ENCODE measurements at regions not wholly inside any gene's neighbourhood (a gene's known extent, or its start where the extent isn't known, plus 50 kb on each side); places are given as distances from the start of the nearest gene placed in this dataset.
A peak's percentile ranks its signal among the peaks of the same experiment; 100 is the strongest.

DNA sequence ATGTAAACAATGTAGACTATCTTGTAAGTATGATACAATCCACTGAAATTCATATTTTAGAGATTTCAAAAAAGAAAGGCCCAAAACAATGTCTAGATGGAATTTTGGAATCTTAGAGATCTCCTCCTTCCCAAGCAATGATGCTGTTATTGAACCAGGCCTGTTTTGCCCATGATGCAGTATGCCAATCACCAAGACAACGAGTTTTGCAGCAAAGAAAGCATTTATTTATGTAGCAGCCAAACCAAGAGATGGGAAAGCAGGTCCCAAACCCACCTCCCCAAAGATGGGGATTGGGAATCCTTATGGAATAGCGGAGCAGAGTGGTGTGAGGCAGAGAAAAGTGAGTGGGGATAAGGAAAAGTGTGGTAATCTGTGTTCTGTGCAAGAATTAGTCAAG lies 197.8 kb upstream of the NT5E start:
- TF ChIP-seq, protein P1, sequence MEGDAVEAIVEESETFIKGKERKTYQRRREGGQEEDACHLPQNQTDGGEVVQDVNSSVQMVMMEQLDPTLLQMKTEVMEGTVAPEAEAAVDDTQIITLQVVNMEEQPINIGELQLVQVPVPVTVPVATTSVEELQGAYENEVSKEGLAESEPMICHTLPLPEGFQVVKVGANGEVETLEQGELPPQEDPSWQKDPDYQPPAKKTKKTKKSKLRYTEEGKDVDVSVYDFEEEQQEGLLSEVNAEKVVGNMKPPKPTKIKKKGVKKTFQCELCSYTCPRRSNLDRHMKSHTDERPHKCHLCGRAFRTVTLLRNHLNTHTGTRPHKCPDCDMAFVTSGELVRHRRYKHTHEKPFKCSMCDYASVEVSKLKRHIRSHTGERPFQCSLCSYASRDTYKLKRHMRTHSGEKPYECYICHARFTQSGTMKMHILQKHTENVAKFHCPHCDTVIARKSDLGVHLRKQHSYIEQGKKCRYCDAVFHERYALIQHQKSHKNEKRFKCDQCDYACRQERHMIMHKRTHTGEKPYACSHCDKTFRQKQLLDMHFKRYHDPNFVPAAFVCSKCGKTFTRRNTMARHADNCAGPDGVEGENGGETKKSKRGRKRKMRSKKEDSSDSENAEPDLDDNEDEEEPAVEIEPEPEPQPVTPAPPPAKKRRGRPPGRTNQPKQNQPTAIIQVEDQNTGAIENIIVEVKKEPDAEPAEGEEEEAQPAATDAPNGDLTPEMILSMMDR (IDR thresholded peaks at IDR 0.05; ENCODE audit: control extremely low read depth, extremely low read depth), result no peak
- Histone ChIP-seq H3K9ac (ENCODE audit: insufficient read depth in 1 of 2, low read length in 2 of 2) (no peak overlapping the region), H3K36me3 (ENCODE audit: control insufficient read depth in 4 of 4, insufficient read depth in 4 of 4, low read length in 4 of 4) (no peaks in the 10 kb centered on the region), H3K27ac (ENCODE audit: low read depth in 1 of 2, low read length in 1 of 2) (no peak overlapping the region), H3K27me3 (ENCODE audit: control insufficient read depth in 3 of 3, insufficient read depth in 3 of 3, low read length in 2 of 3) (no peaks in the 10 kb centered on the region), H3K9me3 (ENCODE audit: control insufficient read depth in 4 of 4, insufficient read depth in 3 of 4, low read length in 3 of 4) (peaks cover 0 to 7% (median 0%) of the 10 kb centered on the region in 4 donors), H3K4me1 (ENCODE audit: control insufficient read depth in 5 of 5, insufficient read depth in 5 of 5, low read length in 5 of 5) (no peaks in the 10 kb centered on the region), H3K4me3 (no peak overlapping the region)
- DNase-seq (no peak), ATAC-seq (ENCODE audit: insufficient read depth, low FRiP score) (no peak)
- 65 to 70% methylated on average over 2 of the region's 2 CpGs for WGBS, 2 donors

DNA sequence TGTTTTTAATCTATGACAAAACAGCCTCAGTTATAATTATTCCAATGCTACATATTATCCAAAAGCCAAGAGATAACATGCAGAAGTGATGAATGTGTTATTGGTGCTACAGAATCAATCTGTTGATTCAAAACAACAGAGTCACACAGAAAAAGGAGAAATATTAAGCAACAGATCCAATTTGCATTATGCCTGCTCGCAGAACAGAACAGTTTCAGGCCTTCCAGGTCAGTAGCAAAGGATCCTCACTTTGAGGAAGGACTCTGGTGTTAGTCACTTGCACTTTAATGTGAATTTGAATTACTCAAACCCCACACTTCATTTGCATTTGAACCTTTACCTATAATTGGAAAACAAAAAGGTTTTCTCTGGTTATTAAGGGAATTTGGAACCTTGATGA lies 198.6 kb upstream of the NT5E start:
- WGBS, 2 donors, result 62 to 78% methylated on average over 1 of the region's 1 CpG
- Histone ChIP-seq H3K4me1 (ENCODE audit: control insufficient read depth in 5 of 5, insufficient read depth in 5 of 5, low read length in 5 of 5) (no peaks in the 10 kb centered on the region), H3K27me3 (ENCODE audit: control insufficient read depth in 3 of 3, insufficient read depth in 3 of 3, low read length in 2 of 3) (no peaks in the 10 kb centered on the region), H3K9ac (ENCODE audit: insufficient read depth in 1 of 2, low read length in 2 of 2) (no peak overlapping the region), H3K4me3 (no peak overlapping the region), H3K9me3 (ENCODE audit: control insufficient read depth in 4 of 4, insufficient read depth in 3 of 4, low read length in 3 of 4) (peaks cover 0 to 7% (median 0%) of the 10 kb centered on the region in 4 donors), H3K36me3 (ENCODE audit: control insufficient read depth in 4 of 4, insufficient read depth in 4 of 4, low read length in 4 of 4) (no peaks in the 10 kb centered on the region), H3K27ac (ENCODE audit: low read depth in 1 of 2, low read length in 1 of 2) (no peak overlapping the region)
- TF ChIP-seq, protein P1 (IDR thresholded peaks at IDR 0.05; ENCODE audit: control extremely low read depth, extremely low read depth), result no peak
- no peak for DNase-seq
- ATAC-seq (ENCODE audit: insufficient read depth, low FRiP score), result no peak

GRCh38 chr6:85250586-85251220 lies 199.2 kb upstream of the NT5E start:
- peaks cover 0 to 8% (median 0%) of the 10 kb centered on the region in 4 donors for H3K9me3 ChIP-seq (ENCODE audit: control insufficient read depth in 4 of 4, insufficient read depth in 3 of 4, low read length in 3 of 4)
- peak in 1 of 3 donors; percentile 8 for DNase-seq
- no peaks in the 10 kb centered on the region for H3K27me3 ChIP-seq (ENCODE audit: control insufficient read depth in 3 of 3, insufficient read depth in 3 of 3, low read length in 2 of 3)
- no peak overlapping the region for H3K9ac ChIP-seq (ENCODE audit: insufficient read depth in 1 of 2, low read length in 2 of 2)
- 59 to 77% methylated on average over 5 of the region's 5 CpGs for WGBS, 2 donors
- no peak overlapping the region for H3K27ac ChIP-seq (ENCODE audit: low read depth in 1 of 2, low read length in 1 of 2)
- no peaks in the 10 kb centered on the region for H3K36me3 ChIP-seq (ENCODE audit: control insufficient read depth in 4 of 4, insufficient read depth in 4 of 4, low read length in 4 of 4)
- no peak overlapping the region for H3K4me3 ChIP-seq
- H3K4me1 ChIP-seq (ENCODE audit: control insufficient read depth in 5 of 5, insufficient read depth in 5 of 5, low read length in 5 of 5), result no peaks in the 10 kb centered on the region
- ATAC-seq (ENCODE audit: insufficient read depth, low FRiP score), result peak; percentile 71
- TF ChIP-seq, protein P1 (IDR thresholded peaks at IDR 0.05; ENCODE audit: control extremely low read depth, extremely low read depth), result no peak

GRCh38 chr6:85245004-85245403 lies 204.9 kb upstream of the NT5E start:
- Histone ChIP-seq H3K4me3 (no peak overlapping the region), H3K36me3 (ENCODE audit: control insufficient read depth in 4 of 4, insufficient read depth in 4 of 4, low read length in 4 of 4) (no peaks in the 10 kb centered on the region), H3K27ac (ENCODE audit: low read depth in 1 of 2, low read length in 1 of 2) (no peak overlapping the region), H3K4me1 (ENCODE audit: control insufficient read depth in 5 of 5, insufficient read depth in 5 of 5, low read length in 5 of 5) (no peaks in the 10 kb centered on the region), H3K27me3 (ENCODE audit: control insufficient read depth in 3 of 3, insufficient read depth in 3 of 3, low read length in 2 of 3) (no peaks in the 10 kb centered on the region), H3K9me3 (ENCODE audit: control insufficient read depth in 4 of 4, insufficient read depth in 3 of 4, low read length in 3 of 4) (peaks cover 0 to 2% (median 0%) of the 10 kb centered on the region in 4 donors), H3K9ac (ENCODE audit: insufficient read depth in 1 of 2, low read length in 2 of 2) (no peak overlapping the region)
- ATAC-seq (ENCODE audit: insufficient read depth, low FRiP score) (no peak), DNase-seq (no peak)
- TF ChIP-seq, protein P1 (IDR thresholded peaks at IDR 0.05; ENCODE audit: control extremely low read depth, extremely low read depth), result no peak
- 83 to 89% methylated on average over 3 of the region's 3 CpGs for WGBS, 2 donors

All from lung (tissue), 11 donors.